Body of pancreas (tissue), 4 donors: ENCODE measurements at regions not wholly inside any gene's neighbourhood (a gene's known extent, or its start where the extent isn't known, plus 50 kb on each side); places are given as distances from the start of the nearest gene placed in this dataset.

Source experiments
- POLR2A ChIP-seq, 3 donors: fragments of 450-650 bp; IDR thresholded peaks; one replicate each; pipeline ENCODE4 v1.6.1; 2016; ENCODE audit warnings: antibody characterized with exemption in 3 of 3, mild to moderate bottlenecking in 2 of 3
- TF ChIP-seq, protein P1 (sequence below), 7 experiments: fragments of 450-650 bp in 4 of 7; fragments of 200-600 bp in 3 of 7; sonication (generic) in 3 of 7; IDR thresholded peaks; one replicate each; pipeline ENCODE4 v1.5.1; 2016 to 2019; ENCODE audit warnings: antibody characterized with exemption in 7 of 7

DNA sequence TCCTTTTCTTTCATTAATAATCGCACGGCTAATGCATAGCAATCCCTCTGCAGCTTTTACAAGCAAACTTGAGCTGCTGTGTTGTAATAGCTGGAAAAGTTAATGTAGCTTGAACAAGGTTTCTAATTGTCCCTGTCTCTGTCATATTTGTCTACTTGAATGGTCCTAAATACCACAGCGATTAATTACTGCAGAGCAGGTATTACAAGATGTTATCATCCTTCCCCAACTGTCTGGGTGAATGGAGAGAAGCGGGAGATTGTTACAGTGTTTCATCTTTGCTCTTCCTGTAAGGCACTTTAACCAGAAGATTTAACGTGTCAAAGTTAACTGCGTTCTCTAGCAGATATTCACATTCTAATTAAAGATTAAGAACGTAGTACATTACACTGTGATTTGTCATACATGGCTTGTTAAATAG is 422.2 kb upstream of the POU3F3 start:
- no peak for TF ChIP-seq POLR2A (IDR thresholded peaks at IDR 0.05)
- TF ChIP-seq, protein P1, sequence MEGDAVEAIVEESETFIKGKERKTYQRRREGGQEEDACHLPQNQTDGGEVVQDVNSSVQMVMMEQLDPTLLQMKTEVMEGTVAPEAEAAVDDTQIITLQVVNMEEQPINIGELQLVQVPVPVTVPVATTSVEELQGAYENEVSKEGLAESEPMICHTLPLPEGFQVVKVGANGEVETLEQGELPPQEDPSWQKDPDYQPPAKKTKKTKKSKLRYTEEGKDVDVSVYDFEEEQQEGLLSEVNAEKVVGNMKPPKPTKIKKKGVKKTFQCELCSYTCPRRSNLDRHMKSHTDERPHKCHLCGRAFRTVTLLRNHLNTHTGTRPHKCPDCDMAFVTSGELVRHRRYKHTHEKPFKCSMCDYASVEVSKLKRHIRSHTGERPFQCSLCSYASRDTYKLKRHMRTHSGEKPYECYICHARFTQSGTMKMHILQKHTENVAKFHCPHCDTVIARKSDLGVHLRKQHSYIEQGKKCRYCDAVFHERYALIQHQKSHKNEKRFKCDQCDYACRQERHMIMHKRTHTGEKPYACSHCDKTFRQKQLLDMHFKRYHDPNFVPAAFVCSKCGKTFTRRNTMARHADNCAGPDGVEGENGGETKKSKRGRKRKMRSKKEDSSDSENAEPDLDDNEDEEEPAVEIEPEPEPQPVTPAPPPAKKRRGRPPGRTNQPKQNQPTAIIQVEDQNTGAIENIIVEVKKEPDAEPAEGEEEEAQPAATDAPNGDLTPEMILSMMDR (IDR thresholded peaks at IDR 0.05) = no peak
